VCaP (cell line): ENCODE measurements at regions not wholly inside any gene's neighbourhood (a gene's known extent, or its start where the extent isn't known, plus 50 kb on each side); places are given as distances from the start of the nearest gene placed in this dataset.
"Not testable (repeated sequence)": the region's sequence is repeated elsewhere in the genome, so short reads cannot be mapped to it uniquely, and the experiment has no call there.

ENCODE experiments used
- H3K27ac ChIP-seq: fragments of 450-650 bp; 2 replicates; pipeline ENCODE4 v1.5.1; 2017
- TF ChIP-seq, protein P1 (sequence below): fragments of 450-650 bp; conservative IDR thresholded peaks from 2 replicates; pipeline ENCODE4 v1.5.1; 2017; ENCODE audit warnings: mild to moderate bottlenecking, moderate library complexity

- TF ChIP-seq, protein P1, sequence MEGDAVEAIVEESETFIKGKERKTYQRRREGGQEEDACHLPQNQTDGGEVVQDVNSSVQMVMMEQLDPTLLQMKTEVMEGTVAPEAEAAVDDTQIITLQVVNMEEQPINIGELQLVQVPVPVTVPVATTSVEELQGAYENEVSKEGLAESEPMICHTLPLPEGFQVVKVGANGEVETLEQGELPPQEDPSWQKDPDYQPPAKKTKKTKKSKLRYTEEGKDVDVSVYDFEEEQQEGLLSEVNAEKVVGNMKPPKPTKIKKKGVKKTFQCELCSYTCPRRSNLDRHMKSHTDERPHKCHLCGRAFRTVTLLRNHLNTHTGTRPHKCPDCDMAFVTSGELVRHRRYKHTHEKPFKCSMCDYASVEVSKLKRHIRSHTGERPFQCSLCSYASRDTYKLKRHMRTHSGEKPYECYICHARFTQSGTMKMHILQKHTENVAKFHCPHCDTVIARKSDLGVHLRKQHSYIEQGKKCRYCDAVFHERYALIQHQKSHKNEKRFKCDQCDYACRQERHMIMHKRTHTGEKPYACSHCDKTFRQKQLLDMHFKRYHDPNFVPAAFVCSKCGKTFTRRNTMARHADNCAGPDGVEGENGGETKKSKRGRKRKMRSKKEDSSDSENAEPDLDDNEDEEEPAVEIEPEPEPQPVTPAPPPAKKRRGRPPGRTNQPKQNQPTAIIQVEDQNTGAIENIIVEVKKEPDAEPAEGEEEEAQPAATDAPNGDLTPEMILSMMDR: no peak
- H3K27ac ChIP-seq: no peak overlapping the region
These were observed 1165.7 kb downstream of the BRINP3 start for GRCh38 chr1:189311915-189312314.

DNA sequence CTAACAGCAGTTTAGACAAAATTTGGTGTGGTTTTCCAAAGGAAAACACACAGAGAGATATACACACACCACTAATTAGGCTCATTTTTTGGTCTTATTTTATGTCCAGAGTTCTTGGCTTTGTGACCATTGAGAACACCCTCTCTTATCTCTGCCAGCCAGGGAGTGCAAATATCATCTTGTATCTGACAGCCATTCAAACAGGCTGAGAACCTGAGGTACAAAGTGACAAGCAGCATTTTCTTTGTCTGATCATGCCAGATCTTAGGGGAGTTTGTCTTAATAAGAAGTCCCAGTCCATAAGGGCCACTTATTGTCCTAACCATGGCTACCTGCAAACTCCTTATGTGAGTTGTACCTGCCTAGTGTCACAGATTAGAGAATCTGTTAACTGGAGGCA, 1165.2 kb downstream of the BRINP3 start:
- TF ChIP-seq, protein P1: no peak
- no peak overlapping the region for H3K27ac ChIP-seq

- TF ChIP-seq, protein P1: no peak
- H3K27ac ChIP-seq: no peak overlapping the region
These were observed 1164.2 kb downstream of the BRINP3 start for GRCh38 chr1:189313488-189313887.

DNA sequence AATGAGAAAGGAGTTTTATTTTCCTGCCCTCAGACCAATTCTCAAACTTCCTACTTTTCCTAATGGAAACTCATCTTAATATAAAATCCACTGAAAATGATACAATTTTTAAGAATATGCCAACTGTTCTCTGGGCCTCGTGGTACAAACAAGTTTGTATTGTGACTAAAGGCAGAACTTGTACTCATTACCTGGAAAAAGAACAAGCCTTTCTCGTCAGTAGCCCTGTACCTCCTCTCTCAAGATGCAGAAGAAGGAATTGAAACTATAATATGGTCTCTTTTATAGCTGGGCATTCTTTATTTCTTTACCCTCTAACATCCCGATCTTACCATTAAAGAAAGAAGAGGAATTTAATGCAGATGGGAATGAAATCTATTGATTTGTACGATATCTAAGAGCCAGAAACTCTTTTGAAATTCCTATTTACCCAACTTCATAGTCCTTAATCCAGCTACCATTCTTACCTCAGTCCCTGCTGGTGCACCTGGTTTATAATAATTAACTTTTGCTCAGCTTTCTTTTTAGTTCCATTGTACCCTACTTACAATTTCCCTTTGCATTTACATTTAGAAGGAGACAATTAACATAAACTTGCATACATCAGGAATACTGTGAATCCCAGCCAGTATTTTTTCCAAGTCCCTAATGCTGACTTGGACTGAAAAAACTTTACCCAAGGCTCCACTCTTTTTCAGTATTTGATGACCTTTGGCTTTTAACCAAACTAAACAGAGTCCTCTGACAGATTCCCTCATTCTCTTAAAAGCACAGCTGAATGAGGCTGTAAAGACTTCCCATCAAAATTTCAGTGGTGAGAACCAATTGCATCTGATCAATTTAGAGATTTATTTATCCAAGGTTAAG, 1162.4 kb downstream of the BRINP3 start:
- TF ChIP-seq, protein P1: no peak
- H3K27ac ChIP-seq: no peak overlapping the region

- TF ChIP-seq, protein P1: no peak
- no peak overlapping the region for H3K27ac ChIP-seq
These were observed 1154.6 kb downstream of the BRINP3 start for GRCh38 chr1:189323091-189323490.

GRCh38 chr1:189331071-189331470, 1146.6 kb downstream of the BRINP3 start:
- not testable (repeated sequence) for H3K27ac ChIP-seq

GRCh38 chr1:189336115-189337100, 1141.3 kb downstream of the BRINP3 start:
- TF ChIP-seq, protein P1: no peak
- H3K27ac ChIP-seq: no peak overlapping the region
